Activated CD4-positive, alpha-beta T cell treated with anti-CD3 and anti-CD28 coated beads, Interleukin-2, amount 10 ng/mL, durations not matched to agents 24 days and 14 days (primary cell): ENCODE measurements at regions not wholly inside any gene's neighbourhood (a gene's known extent, or its start where the extent isn't known, plus 50 kb on each side); places are given as distances from the start of the nearest gene placed in this dataset.
"Not testable (repeated sequence)": the region's sequence is repeated elsewhere in the genome, so short reads cannot be mapped to it uniquely, and the experiment has no call there.

Experiments used
- DNase-seq: peaks from one replicate; pipeline ENCODE4 v3.0.0; 2022
- H3K27ac Mint-ChIP-seq: one replicate; pipeline ENCODE4 v1.8.0; 2022; ENCODE audit warnings: mild to moderate bottlenecking, mixed read lengths
- H3K27me3 Mint-ChIP-seq: one replicate; pipeline ENCODE4 v1.8.0; 2022; ENCODE audit warnings: mixed read lengths
- H3K36me3 Mint-ChIP-seq: one replicate; pipeline ENCODE4 v1.8.0; 2022; ENCODE audit warnings: low read depth, mild to moderate bottlenecking, mixed read lengths
- H3K4me1 Mint-ChIP-seq: one replicate; pipeline ENCODE4 v1.8.0; 2021; ENCODE audit warnings: mixed read lengths
- H3K4me3 Mint-ChIP-seq: one replicate; pipeline ENCODE4 v1.8.0; 2022; ENCODE audit warnings: mild to moderate bottlenecking, moderate library complexity, mixed read lengths
- H3K9me3 Mint-ChIP-seq: one replicate; pipeline ENCODE4 v1.8.0; 2021; ENCODE audit warnings: mixed read lengths
- intact Hi-C: fragments of 100-400 bp; cut with micrococcal nuclease; formaldehyde crosslinking; loops from one replicate; pipeline ENCODE4 v1.15.1; 2023

GRCh38 chr1:157199421-157199755, 61.2 kb upstream of the ETV3 start:
- Mint-ChIP-seq H3K27ac (no peak overlapping the region), H3K4me1 (no peaks in the 10 kb centered on the region), H3K4me3 (no peak overlapping the region), H3K36me3 (no peaks in the 10 kb centered on the region), H3K27me3 (peaks cover 16% of the 10 kb centered on the region), H3K9me3 (no peaks in the 10 kb centered on the region)
- no peak for DNase-seq
- intact Hi-C loops: loop anchor here (10.0 kb wide), 1 partner anchor 175 kb away; no protein-coding TSS in a partner anchor

- H3K4me1 Mint-ChIP-seq: peaks cover under 1% of the 10 kb centered on the region
- no peak for DNase-seq
- intact Hi-C loops: loop anchor here (10.0 kb wide), 1 partner anchor 176 kb away; no protein-coding TSS in a partner anchor
- H3K27me3 Mint-ChIP-seq: peaks cover 20% of the 10 kb centered on the region
- no peaks in the 10 kb centered on the region for H3K9me3 Mint-ChIP-seq
- H3K36me3 Mint-ChIP-seq: no peaks in the 10 kb centered on the region
- H3K27ac Mint-ChIP-seq: no peak overlapping the region
- H3K4me3 Mint-ChIP-seq: no peak overlapping the region
Observed at GRCh38 chr1:157198619-157199420, 60.6 kb upstream of the ETV3 start.

- no peak overlapping the region for H3K4me3 Mint-ChIP-seq
- H3K36me3 Mint-ChIP-seq: no peaks in the 10 kb centered on the region
- intact Hi-C loops: loop anchor here (10.0 kb wide), 1 partner anchor 177 kb away; no protein-coding TSS in a partner anchor
- peaks cover 28% of the 10 kb centered on the region for H3K27me3 Mint-ChIP-seq
- peaks cover 3% of the 10 kb centered on the region for H3K4me1 Mint-ChIP-seq
- no peaks in the 10 kb centered on the region for H3K9me3 Mint-ChIP-seq
- DNase-seq: no peak
- no peak overlapping the region for H3K27ac Mint-ChIP-seq
Observed at GRCh38 chr1:157197906-157198435, 59.8 kb upstream of the ETV3 start.

- intact Hi-C loops: loop anchor here (10.0 kb wide), 1 partner anchor 178 kb away; no protein-coding TSS in a partner anchor
- not testable (repeated sequence) for H3K9me3 Mint-ChIP-seq, H3K36me3 Mint-ChIP-seq, H3K4me1 Mint-ChIP-seq, H3K27ac Mint-ChIP-seq, H3K4me3 Mint-ChIP-seq, DNase-seq
- H3K27me3 Mint-ChIP-seq: peaks cover 36% of the 10 kb centered on the region
Observed at GRCh38 chr1:157196670-157197456, 58.7 kb upstream of the ETV3 start.

- Mint-ChIP-seq H3K27ac (no peak overlapping the region), H3K4me3 (no peak overlapping the region), H3K9me3 (no peaks in the 10 kb centered on the region), H3K36me3 (no peaks in the 10 kb centered on the region), H3K4me1 (peaks cover 3% of the 10 kb centered on the region), H3K27me3 (peaks cover 38% of the 10 kb centered on the region)
- DNase-seq: no peak
- intact Hi-C loops: loop anchor here (10.0 kb wide), 1 partner anchor 179 kb away; no protein-coding TSS in a partner anchor
Observed at GRCh38 chr1:157196245-157196543, 58.0 kb upstream of the ETV3 start.

GRCh38 chr1:157195521-157196244, 57.5 kb upstream of the ETV3 start:
- Mint-ChIP-seq H3K9me3 (no peaks in the 10 kb centered on the region), H3K27me3 (peaks cover 39% of the 10 kb centered on the region)
- intact Hi-C loops: loop anchor here (10.0 kb wide), 1 partner anchor 179 kb away; no protein-coding TSS in a partner anchor

GRCh38 chr1:157194731-157195520, 56.7 kb upstream of the ETV3 start:
- no peak overlapping the region for H3K4me3 Mint-ChIP-seq
- H3K4me1 Mint-ChIP-seq: peaks cover 3% of the 10 kb centered on the region
- intact Hi-C loops: loop anchor here (5.0 to 10.0 kb wide), 2 partner anchors 180 to 297 kb away; no protein-coding TSS in a partner anchor
- H3K27me3 Mint-ChIP-seq: peaks cover 39% of the 10 kb centered on the region
- H3K27ac Mint-ChIP-seq: no peak overlapping the region
- no peaks in the 10 kb centered on the region for H3K36me3 Mint-ChIP-seq
- H3K9me3 Mint-ChIP-seq: no peaks in the 10 kb centered on the region
- no peak for DNase-seq

More at GRCh38 chr1:157195521-157196244, 57.5 kb upstream of the ETV3 start:
- H3K4me3 Mint-ChIP-seq: no peak overlapping the region
- H3K4me1 Mint-ChIP-seq: peaks cover 3% of the 10 kb centered on the region
- no peak overlapping the region for H3K27ac Mint-ChIP-seq
- no peaks in the 10 kb centered on the region for H3K36me3 Mint-ChIP-seq
- DNase-seq: no peak

GRCh38 chr1:157193702-157194391, 55.7 kb upstream of the ETV3 start:
- peaks cover 39% of the 10 kb centered on the region for H3K27me3 Mint-ChIP-seq
- H3K4me3 Mint-ChIP-seq: no peak overlapping the region
- H3K36me3 Mint-ChIP-seq: no peaks in the 10 kb centered on the region
- peaks cover 3% of the 10 kb centered on the region for H3K4me1 Mint-ChIP-seq
- no peaks in the 10 kb centered on the region for H3K9me3 Mint-ChIP-seq
- DNase-seq: peak; percentile 87
- intact Hi-C loops: loop anchor here (5.0 to 10.0 kb wide), 2 partner anchors 181 to 298 kb away; no protein-coding TSS in a partner anchor
- no peak overlapping the region for H3K27ac Mint-ChIP-seq

- Mint-ChIP-seq H3K4me1 (peaks cover 3% of the 10 kb centered on the region), H3K36me3 (no peaks in the 10 kb centered on the region), H3K4me3 (no peak overlapping the region), H3K27me3 (peaks cover 39% of the 10 kb centered on the region), H3K27ac (no peak overlapping the region), H3K9me3 (no peaks in the 10 kb centered on the region)
- DNase-seq: no peak
- intact Hi-C loops: loop anchor here (5.0 to 10.0 kb wide), 2 partner anchors 182 to 299 kb away; no protein-coding TSS in a partner anchor
Observed at GRCh38 chr1:157193219-157193618, 55.0 kb upstream of the ETV3 start.

- DNase-seq: no peak
- H3K9me3 Mint-ChIP-seq: no peaks in the 10 kb centered on the region
- H3K27me3 Mint-ChIP-seq: peaks cover 40% of the 10 kb centered on the region
- no peak overlapping the region for H3K27ac Mint-ChIP-seq
- H3K36me3 Mint-ChIP-seq: no peaks in the 10 kb centered on the region
- H3K4me3 Mint-ChIP-seq: no peak overlapping the region
- peaks cover 3% of the 10 kb centered on the region for H3K4me1 Mint-ChIP-seq
- intact Hi-C loops: loop anchor here (5.0 to 10.0 kb wide), 2 partner anchors 185 to 302 kb away; no protein-coding TSS in a partner anchor
Observed at GRCh38 chr1:157189986-157190982, 52.1 kb upstream of the ETV3 start.

GRCh38 chr1:157189096-157189495, 50.9 kb upstream of the ETV3 start:
- no peak overlapping the region for H3K4me3 Mint-ChIP-seq
- no peaks in the 10 kb centered on the region for H3K36me3 Mint-ChIP-seq
- H3K9me3 Mint-ChIP-seq: no peaks in the 10 kb centered on the region
- H3K27me3 Mint-ChIP-seq: peaks cover 42% of the 10 kb centered on the region
- no peak overlapping the region for H3K27ac Mint-ChIP-seq
- no peak for DNase-seq
- intact Hi-C loops: no loop called here
- peaks cover 3% of the 10 kb centered on the region for H3K4me1 Mint-ChIP-seq
